WTC11 (cell line): ENCODE measurements at regions not wholly inside any gene's neighbourhood (a gene's known extent, or its start where the extent isn't known, plus 50 kb on each side); places are given as distances from the start of the nearest gene placed in this dataset.

Experiments
- ATAC-seq: fragments of 200-7000 bp; cut with Tn5 transposase; 2 replicates; pipeline ENCODE4 v1.10.0; 2021; ENCODE audit warnings: mild to moderate bottlenecking, moderate library complexity
- CTCF ChIA-PET: fragments of 300-600 bp; sonication (Branson Sonifier 250); formaldehyde crosslinking; loops from one replicate; lab custom pipeline; 2021; ENCODE audit warnings: antibody characterized with exemption; lab: Charles Lee
- POLR2A ChIA-PET: fragments of 350-600 bp; sonication (Branson Sonifier 250); formaldehyde crosslinking; loops from one replicate; lab custom pipeline; 2021; ENCODE audit warnings: antibody characterized with exemption; lab: Charles Lee
- DNase-seq: peaks from one replicate; pipeline ENCODE4 v3.0.0; 2021; ENCODE audit warnings: low spot score
- H3K27ac Mint-ChIP-seq: 2 replicates; pipeline ENCODE4 v1.8.0; 2021; ENCODE audit warnings: mixed read lengths
- H3K27me3 Mint-ChIP-seq: 2 replicates; pipeline ENCODE4 v1.8.0; 2021; ENCODE audit warnings: low read depth, mild to moderate bottlenecking, moderate library complexity, mixed read lengths
- H3K36me3 Mint-ChIP-seq: 2 replicates; pipeline ENCODE4 v1.8.0; 2021; ENCODE audit warnings: mixed read lengths
- H3K4me1 Mint-ChIP-seq: 2 replicates; pipeline ENCODE4 v1.8.0; 2022; ENCODE audit warnings: mixed read lengths
- H3K4me3 Mint-ChIP-seq: 2 replicates; pipeline ENCODE4 v1.8.0; 2021; ENCODE audit warnings: mild to moderate bottlenecking, moderate library complexity, mixed read lengths
- H3K9me3 Mint-ChIP-seq: 2 replicates; pipeline ENCODE4 v1.8.0; 2021; ENCODE audit warnings: mixed read lengths
- ARID4B ChIP-seq: sonication (generic); formaldehyde crosslinking; IDR thresholded peaks from 2 replicates; pipeline ENCODE4 v1.8.0; 2023; ENCODE audit warnings: missing genetic modification reagents, mild to moderate bottlenecking, borderline replicate concordance
- ATF3 ChIP-seq: sonication (generic); formaldehyde crosslinking; conservative IDR thresholded peaks from 2 replicates; pipeline ENCODE4 v1.8.1; 2022; ENCODE audit warnings: mild to moderate bottlenecking, missing genetic modification reagents
- CREB1 ChIP-seq: sonication (generic); formaldehyde crosslinking; IDR thresholded peaks from 2 replicates; pipeline ENCODE4 v1.8.0; 2023; ENCODE audit warnings: mild to moderate bottlenecking, missing genetic modification reagents
- E2F1 ChIP-seq: sonication (generic); formaldehyde crosslinking; IDR thresholded peaks from 2 replicates; pipeline ENCODE4 v1.8.0; 2022; ENCODE audit warnings: mild to moderate bottlenecking, missing genetic modification reagents
- ERG ChIP-seq: fragments of 250-450 bp; sonication (Bioruptor Pico); IDR thresholded peaks from 2 replicates; pipeline ENCODE4 v1.8.0; 2021; ENCODE audit warnings: mild to moderate bottlenecking
- ESRRA ChIP-seq: sonication (generic); formaldehyde crosslinking; IDR thresholded peaks from 2 replicates; pipeline ENCODE4 v1.8.1; 2022; ENCODE audit warnings: mild to moderate bottlenecking, missing genetic modification reagents, borderline replicate concordance
- HMGXB4 ChIP-seq: sonication (generic); formaldehyde crosslinking; IDR thresholded peaks from 2 replicates; pipeline ENCODE4 v1.8.1; 2023; ENCODE audit warnings: mild to moderate bottlenecking, moderate library complexity, missing genetic modification reagents
- IRF1 ChIP-seq: sonication (generic); formaldehyde crosslinking; IDR thresholded peaks from 2 replicates; pipeline ENCODE4 v1.8.0; 2023; ENCODE audit warnings: missing genetic modification reagents
- JUN ChIP-seq: sonication (generic); formaldehyde crosslinking; IDR thresholded peaks from 2 replicates; pipeline ENCODE4 v1.8.0; 2023; ENCODE audit warnings: mild to moderate bottlenecking, missing genetic modification reagents
- MXD4 ChIP-seq: fragments of 250-450 bp; sonication (Bioruptor Pico); IDR thresholded peaks from 2 replicates; pipeline ENCODE4 v1.8.0; 2021; ENCODE audit warnings: mild to moderate bottlenecking, moderate library complexity, borderline replicate concordance
- NFYB ChIP-seq: sonication (generic); formaldehyde crosslinking; conservative IDR thresholded peaks from 2 replicates; pipeline ENCODE4 v1.8.0; 2022; ENCODE audit warnings: low read depth, missing genetic modification reagents
- NR2C2 ChIP-seq: sonication (generic); formaldehyde crosslinking; IDR thresholded peaks from 2 replicates; pipeline ENCODE4 v1.8.0; 2022; ENCODE audit warnings: mild to moderate bottlenecking, missing genetic modification reagents
- TCF7 ChIP-seq: sonication (generic); formaldehyde crosslinking; IDR thresholded peaks from 2 replicates; pipeline ENCODE4 v1.8.0; 2022; ENCODE audit warnings: mild to moderate bottlenecking, low read depth, missing genetic modification reagents, moderate library complexity
- ZBTB43 ChIP-seq: sonication (generic); formaldehyde crosslinking; IDR thresholded peaks from 2 replicates; pipeline ENCODE4 v1.8.1; 2023; ENCODE audit warnings: mild to moderate bottlenecking, missing genetic modification reagents
- ZMAT4 ChIP-seq: fragments of 250-450 bp; sonication (Bioruptor Pico); IDR thresholded peaks from 2 replicates; pipeline ENCODE4 v1.9.0; 2021; ENCODE audit warnings: mild to moderate bottlenecking
- ZSCAN18 ChIP-seq: fragments of 250-450 bp; sonication (Bioruptor Pico); IDR thresholded peaks from 2 replicates; pipeline ENCODE4 v2.1.2; 2022; ENCODE audit warnings: mild to moderate bottlenecking, moderate library complexity

- POLR2A ChIA-PET, result no interaction called here
- no peak for TF ChIP-seq ATF3
- no peak for TF ChIP-seq NFYB (CRISPR knock-in tag)
- no peak for TF ChIP-seq TCF7 (CRISPR knock-in tag)
- TF ChIP-seq ARID4B, result no peak
- TF ChIP-seq MXD4, result no peak
- TF ChIP-seq E2F1 (CRISPR knock-in tag), result no peak
- TF ChIP-seq ESRRA (CRISPR knock-in tag), result no peak
- TF ChIP-seq JUN (CRISPR knock-in tag), result no peak
- TF ChIP-seq CREB1, result no peak
- TF ChIP-seq ZBTB43 (CRISPR knock-in tag), result no peak
- TF ChIP-seq, all 79 proteins: peak for 0
- H3K4me1 Mint-ChIP-seq, result peaks cover 43% of the 10 kb centered on the region
- H3K9me3 Mint-ChIP-seq, result peaks cover 11% of the 10 kb centered on the region
- DNase-seq (no peak), ATAC-seq (no peak)
- no peaks in the 10 kb centered on the region; the same call in 1 of the 2 replicates for H3K27me3 Mint-ChIP-seq
- CTCF ChIA-PET, result no interaction called here
- H3K36me3 Mint-ChIP-seq, result peaks cover 4% of the 10 kb centered on the region; the same call in 1 of the 2 replicates
- no peak overlapping the region for H3K27ac Mint-ChIP-seq
- no peak overlapping the region for H3K4me3 Mint-ChIP-seq
These were observed 361.3 kb upstream of the SFSWAP start for GRCh38 chr12:131349397-131350127.

GRCh38 chr12:131350943-131351318, 360.0 kb upstream of the SFSWAP start:
- Mint-ChIP-seq H3K27ac (no peak overlapping the region), H3K27me3 (no peaks in the 10 kb centered on the region; the same call in 1 of the 2 replicates), H3K4me3 (no peak overlapping the region), H3K4me1 (peaks cover 43% of the 10 kb centered on the region), H3K36me3 (peaks cover 4% of the 10 kb centered on the region; the same call in 1 of the 2 replicates), H3K9me3 (peaks cover 11% of the 10 kb centered on the region)
- POLR2A ChIA-PET, result no interaction called here
- CTCF ChIA-PET, result no interaction called here
- no peak for ATAC-seq
- no peak for DNase-seq
- no peak for TF ChIP-seq IRF1 (CRISPR knock-in tag)
- TF ChIP-seq HMGXB4 (CRISPR knock-in tag), result no peak
- no peak for TF ChIP-seq ZSCAN18 (CRISPR knock-in tag)
- TF ChIP-seq NR2C2 (CRISPR knock-in tag), result no peak
- TF ChIP-seq ZBTB43 (CRISPR knock-in tag), result no peak
- TF ChIP-seq ZMAT4 (CRISPR knock-in tag), result no peak
- TF ChIP-seq ERG (CRISPR knock-in tag), result no peak
